ENCODE measurements at regions not wholly inside any gene's neighbourhood (a gene's known extent, or its start where the extent isn't known, plus 50 kb on each side); places are given as distances from the start of the nearest gene placed in this dataset.

- TF ChIP-seq CTCF (IDR thresholded peaks at IDR 0.05) (no peak), POLR2A (IDR thresholded peaks at IDR 0.05) (no peak)
These were observed 189.2 kb downstream of the C7orf25 start for GRCh38 chr7:42722716-42723115.
